Hepatocyte (in vitro differentiated cells): ENCODE measurements at regions not wholly inside any gene's neighbourhood (a gene's known extent, or its start where the extent isn't known, plus 50 kb on each side); places are given as distances from the start of the nearest gene placed in this dataset.
A peak's percentile ranks its signal among the peaks of the same experiment; 100 is the strongest.

Experiments
- DNase-seq: peaks from one replicate; pipeline ENCODE4 v3.0.0-alpha.2; 2016; ENCODE audit warnings: low spot score
- H2AFZ ChIP-seq: fragments of 200-600 bp; sonication (generic); 2 replicates; pipeline ENCODE4 v1.6.0; 2016; ENCODE audit warnings: antibody characterized with exemption, mild to moderate bottlenecking
- H3K27ac ChIP-seq: fragments of 200-600 bp; sonication (generic); 2 replicates; pipeline ENCODE4 v1.5.1; 2016; ENCODE audit warnings: mild to moderate bottlenecking
- H3K27me3 ChIP-seq: fragments of 200-600 bp; sonication (generic); 2 replicates; pipeline ENCODE4 v1.6.1; 2016
- H3K36me3 ChIP-seq: fragments of 200-600 bp; sonication (generic); replicated peaks from 2 replicates; pipeline ENCODE4 v1.5.1; 2016; ENCODE audit warnings: low read depth; ENCODE audit not compliant: insufficient read depth
- H3K4me1 ChIP-seq: fragments of 200-600 bp; sonication (generic); 2 replicates; pipeline ENCODE4 v1.5.1; 2016; ENCODE audit warnings: mild to moderate bottlenecking, moderate library complexity; ENCODE audit not compliant: insufficient read depth
- H3K4me2 ChIP-seq: fragments of 200-600 bp; sonication (generic); 2 replicates; pipeline ENCODE4 v1.6.0; 2016
- H3K4me3 ChIP-seq: fragments of 200-600 bp; sonication (generic); 2 replicates; pipeline ENCODE4 v1.5.1; 2016; ENCODE audit warnings: mild to moderate bottlenecking
- H3K79me2 ChIP-seq: fragments of 200-600 bp; sonication (generic); 2 replicates; pipeline ENCODE4 v1.6.0; 2017; ENCODE audit warnings: mild to moderate bottlenecking
- H3K9me2 ChIP-seq: fragments of 200-600 bp; sonication (generic); replicated peaks from 2 replicates; pipeline ENCODE4 v1.6.0; 2017; ENCODE audit warnings: mild to moderate bottlenecking; ENCODE audit not compliant: insufficient read depth
- H3K9me3 ChIP-seq: fragments of 200-600 bp; sonication (generic); 2 replicates; pipeline ENCODE4 v1.5.1; 2016; ENCODE audit warnings: low read depth, mild to moderate bottlenecking
- H4K20me1 ChIP-seq: fragments of 200-600 bp; sonication (generic); 2 replicates; pipeline ENCODE4 v1.6.0; 2016; ENCODE audit warnings: mild to moderate bottlenecking; ENCODE audit not compliant: insufficient read depth, poor library complexity, severe bottlenecking
- CTCF ChIP-seq: fragments of 200-600 bp; sonication (generic); IDR thresholded peaks from 2 replicates; pipeline ENCODE4 v1.5.1; 2016; ENCODE audit warnings: antibody characterized with exemption, mild to moderate bottlenecking; ENCODE audit not compliant: poor library complexity
- EZH2 ChIP-seq: fragments of 200-600 bp; sonication (generic); IDR thresholded peaks from 2 replicates; pipeline ENCODE4 v1.6.1; 2016; ENCODE audit warnings: antibody characterized with exemption, mild to moderate bottlenecking, borderline replicate concordance
- EZH2phosphoT487 ChIP-seq: fragments of 200-600 bp; sonication (generic); IDR thresholded peaks from one replicate; pipeline ENCODE4 v1.6.1; 2018; ENCODE audit warnings: antibody characterized with exemption, mild to moderate bottlenecking, low read depth, moderate library complexity; ENCODE audit not compliant: unreplicated experiment, severe bottlenecking
- WGBS: methylation state at CpG from one replicate; pipeline ENCODE4 v1.1.6; 2016; ENCODE audit warnings: low lambda C conversion rate; ENCODE audit errors: missing lambda C conversion rate; 5-methylcytosine and 5-hydroxymethylcytosine counted together

GRCh38 chr13:76775088-76775740 lies 111.0 kb downstream of the KCTD12 start:
- DNase-seq: no peak
- Histone ChIP-seq H3K9me2 (no peaks in the 10 kb centered on the region), H3K27me3 (no peaks in the 10 kb centered on the region), H3K4me3 (no peak overlapping the region), H2AFZ (no peak overlapping the region), H3K79me2 (no peaks in the 10 kb centered on the region), H3K27ac (peak overlapping the region; percentile 6), H4K20me1 (no peaks in the 10 kb centered on the region), H3K9me3 (no peaks in the 10 kb centered on the region), H3K36me3 (no peaks in the 10 kb centered on the region), H3K4me1 (no peaks in the 10 kb centered on the region), H3K4me2 (no peak overlapping the region)
- WGBS: 39% methylated on average over 3 of the region's 3 CpGs
- TF ChIP-seq EZH2 (no peak), CTCF (no peak), EZH2phosphoT487 (no peak)

- no peaks in the 10 kb centered on the region for H4K20me1 ChIP-seq
- H3K4me3 ChIP-seq: no peak overlapping the region
- peak overlapping the region; percentile 80 for H3K27ac ChIP-seq
- DNase-seq: no peak
- no peaks in the 10 kb centered on the region for H3K36me3 ChIP-seq
- H3K9me2 ChIP-seq: no peaks in the 10 kb centered on the region
- H3K4me1 ChIP-seq: no peaks in the 10 kb centered on the region
- H3K27me3 ChIP-seq: no peaks in the 10 kb centered on the region
- no peak overlapping the region for H2AFZ ChIP-seq
- no peaks in the 10 kb centered on the region for H3K79me2 ChIP-seq
- 73% methylated on average over 5 of the region's 5 CpGs for WGBS
- no peak for TF ChIP-seq EZH2
- no peak for TF ChIP-seq EZH2phosphoT487
- TF ChIP-seq CTCF: no peak
- no peaks in the 10 kb centered on the region for H3K9me3 ChIP-seq
- H3K4me2 ChIP-seq: no peak overlapping the region
Measured at GRCh38 chr13:76773448-76774094, 112.6 kb downstream of the KCTD12 start.

- Histone ChIP-seq H3K9me2 (no peaks in the 10 kb centered on the region), H3K79me2 (no peaks in the 10 kb centered on the region), H3K4me1 (no peaks in the 10 kb centered on the region), H3K4me2 (no peak overlapping the region), H3K27me3 (no peaks in the 10 kb centered on the region), H3K4me3 (no peak overlapping the region), H2AFZ (no peak overlapping the region), H4K20me1 (no peaks in the 10 kb centered on the region), H3K36me3 (no peaks in the 10 kb centered on the region), H3K27ac (peak overlapping the region; percentile 80), H3K9me3 (no peaks in the 10 kb centered on the region)
- no peak for TF ChIP-seq CTCF
- TF ChIP-seq EZH2phosphoT487: no peak
- no peak for TF ChIP-seq EZH2
- no peak for DNase-seq
- 100% methylated on average over 1 of the region's 1 CpG for WGBS
Measured at GRCh38 chr13:76772241-76772640, 114.0 kb downstream of the KCTD12 start.
